ENCODE measurements at regions not wholly inside any gene's neighbourhood (a gene's known extent, or its start where the extent isn't known, plus 50 kb on each side); places are given as distances from the start of the nearest gene placed in this dataset.

GRCh38 chr4:128521648-128522111 lies 234.1 kb upstream of the PGRMC2 start:
- TF ChIP-seq CTCF (IDR thresholded peaks at IDR 0.05) (no peak), POLR2A (IDR thresholded peaks at IDR 0.05) (no peak), POLR2AphosphoS5 (IDR thresholded peaks at IDR 0.05) (no peak)

Measured in breast epithelium (tissue), 3 donors.